ENCODE measurements at regions not wholly inside any gene's neighbourhood (a gene's known extent, or its start where the extent isn't known, plus 50 kb on each side); places are given as distances from the start of the nearest gene placed in this dataset.

DNA sequence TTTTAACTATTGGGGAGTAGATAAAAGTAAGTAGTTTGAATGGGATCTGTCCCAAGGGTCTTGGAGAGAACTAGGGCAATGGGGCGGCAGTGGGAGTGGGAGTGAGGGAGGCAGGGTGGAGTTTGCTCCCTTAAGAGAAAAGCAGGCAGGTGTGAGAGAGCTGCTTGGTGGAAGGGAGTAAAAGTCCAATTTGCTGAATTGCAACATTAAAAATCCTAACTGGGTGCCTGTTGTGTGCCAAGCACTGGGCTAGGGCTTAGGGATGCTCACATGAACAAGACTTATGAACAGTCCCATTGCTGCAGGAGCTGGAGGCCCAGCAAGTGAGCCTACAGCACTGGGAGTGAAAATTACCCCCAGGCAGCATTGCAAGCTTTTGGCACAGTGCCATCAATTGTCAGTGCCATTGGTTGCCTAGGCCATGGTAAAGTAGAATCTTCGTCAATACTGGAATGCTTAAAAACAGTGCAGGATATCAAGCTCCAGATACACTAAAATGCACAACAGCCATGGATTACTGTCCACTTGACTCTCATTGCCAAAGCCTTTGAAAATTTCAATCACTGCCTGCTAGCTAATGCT is 277.7 kb upstream of the JARID2 start:
- DNase-seq = no peak

DNA sequence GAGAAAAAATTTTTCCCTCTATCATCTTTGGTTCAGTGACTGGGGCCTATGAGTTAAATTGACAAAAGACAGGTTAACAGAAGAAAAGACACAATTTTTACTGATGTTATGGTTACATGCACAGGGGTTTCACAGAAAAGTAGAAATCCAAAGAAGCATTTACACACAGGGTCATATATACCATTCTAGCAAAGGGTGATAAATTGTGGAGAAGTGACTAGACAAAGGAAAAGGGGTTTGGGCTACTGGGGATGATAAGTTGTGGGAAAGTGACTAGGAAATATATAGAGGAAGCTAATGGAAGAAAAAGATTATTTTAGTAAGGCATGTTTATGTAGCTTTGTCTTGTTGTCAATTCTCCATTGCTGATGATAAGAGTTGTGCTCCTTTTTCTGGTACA is 276.7 kb upstream of the JARID2 start:
- DNase-seq = no peak

DNA sequence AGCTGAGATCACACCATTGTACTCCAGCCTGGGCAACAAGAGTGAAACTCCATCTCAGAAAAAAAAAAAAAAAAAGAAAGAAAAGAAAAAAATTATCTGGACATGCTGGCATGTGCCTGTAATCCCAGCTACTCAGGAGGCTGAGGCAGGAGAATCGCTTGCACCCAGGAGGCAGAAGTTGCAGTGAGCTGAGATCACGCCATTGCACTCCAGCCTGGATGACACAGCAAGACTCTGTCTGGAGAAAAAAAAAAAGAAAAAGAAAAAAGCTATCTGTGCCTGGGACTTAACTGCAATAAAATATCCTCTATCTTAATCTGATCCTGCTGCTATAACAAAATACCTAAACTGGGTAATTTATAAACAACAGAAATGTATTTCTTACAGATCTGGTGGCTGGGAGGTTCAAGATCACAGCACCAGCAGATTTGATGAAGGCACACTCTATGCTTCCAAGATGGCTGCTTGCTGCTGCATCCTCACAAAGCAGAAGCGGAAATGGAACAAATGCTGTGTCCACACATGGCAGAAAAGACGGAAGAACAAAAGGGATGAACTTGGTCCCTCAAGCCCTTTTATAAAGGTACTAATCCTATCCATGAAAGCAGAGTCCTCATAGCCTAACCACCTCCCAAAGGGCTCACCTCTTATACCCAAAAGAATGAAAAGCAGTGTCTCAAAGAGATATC is 273.3 kb upstream of the JARID2 start:
- no peak for DNase-seq

DNA sequence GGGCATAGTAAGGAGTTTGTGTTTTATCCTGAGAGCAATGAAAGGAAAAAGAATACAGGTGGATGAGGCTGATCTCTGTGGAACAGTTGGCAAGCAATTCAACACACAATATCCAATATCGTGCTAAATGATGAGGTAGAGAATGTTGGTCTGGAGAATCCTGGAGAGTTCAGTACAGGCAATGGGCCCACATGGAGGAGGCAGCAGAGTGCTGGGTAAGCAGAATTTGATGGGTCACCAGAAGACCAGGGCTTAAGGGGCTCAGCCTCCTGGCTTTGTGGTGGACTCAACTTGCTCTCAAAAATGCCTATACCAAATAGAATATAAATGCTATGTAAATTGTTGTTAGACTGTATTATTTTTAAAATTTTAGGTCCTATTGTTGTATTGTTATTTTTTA is 271.5 kb upstream of the JARID2 start:
- no peak for DNase-seq

DNA sequence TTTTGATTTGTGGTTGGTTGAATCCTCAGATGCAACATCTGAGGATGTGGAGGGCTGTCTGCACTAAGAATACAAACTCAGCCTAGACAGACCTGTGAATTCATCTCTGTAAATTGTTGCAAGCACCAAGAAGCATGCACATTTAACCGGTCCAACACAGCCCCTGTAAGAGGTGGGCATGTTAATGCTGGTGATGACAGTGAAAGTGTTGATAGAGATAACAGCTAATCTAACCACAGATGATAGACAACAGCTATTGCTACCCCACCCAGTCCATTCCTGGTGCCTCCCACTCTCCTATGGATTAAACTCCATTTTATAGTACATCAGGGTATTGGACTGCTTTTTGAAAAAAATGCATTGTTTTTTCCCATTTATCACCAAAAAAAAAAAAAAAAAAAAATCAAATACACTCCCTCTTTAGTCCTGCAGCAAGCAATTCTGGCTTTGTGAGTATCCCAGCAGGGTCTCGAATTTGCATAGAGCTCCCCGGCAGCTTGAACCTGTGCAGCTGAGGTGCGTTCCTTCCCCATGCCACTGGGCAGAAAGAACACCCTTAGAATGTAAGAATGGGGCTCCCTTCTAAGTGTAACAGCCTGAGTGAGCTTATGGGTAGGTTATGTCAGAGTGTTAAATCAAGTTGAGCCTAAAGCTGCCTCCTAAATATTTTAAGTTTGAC is 270.9 kb upstream of the JARID2 start:
- no peak for DNase-seq

DNA sequence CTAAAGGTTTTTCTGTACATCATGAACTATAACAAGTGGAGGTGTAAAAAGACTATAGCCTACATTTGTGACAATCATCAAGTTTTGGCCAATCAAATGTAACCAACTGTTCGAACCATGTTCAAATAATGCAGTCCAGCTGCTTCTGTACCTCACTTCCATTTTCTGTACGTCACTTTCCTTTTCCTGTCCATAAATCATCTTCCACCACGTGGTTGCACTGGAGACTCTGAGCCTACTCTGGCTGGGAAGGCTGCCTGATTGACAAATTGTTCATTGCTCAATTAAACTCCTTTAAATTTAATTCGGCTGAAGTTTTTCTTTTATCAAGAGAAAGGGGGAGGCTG is 270.4 kb upstream of the JARID2 start:
- peak; percentile 84 for DNase-seq

DNA sequence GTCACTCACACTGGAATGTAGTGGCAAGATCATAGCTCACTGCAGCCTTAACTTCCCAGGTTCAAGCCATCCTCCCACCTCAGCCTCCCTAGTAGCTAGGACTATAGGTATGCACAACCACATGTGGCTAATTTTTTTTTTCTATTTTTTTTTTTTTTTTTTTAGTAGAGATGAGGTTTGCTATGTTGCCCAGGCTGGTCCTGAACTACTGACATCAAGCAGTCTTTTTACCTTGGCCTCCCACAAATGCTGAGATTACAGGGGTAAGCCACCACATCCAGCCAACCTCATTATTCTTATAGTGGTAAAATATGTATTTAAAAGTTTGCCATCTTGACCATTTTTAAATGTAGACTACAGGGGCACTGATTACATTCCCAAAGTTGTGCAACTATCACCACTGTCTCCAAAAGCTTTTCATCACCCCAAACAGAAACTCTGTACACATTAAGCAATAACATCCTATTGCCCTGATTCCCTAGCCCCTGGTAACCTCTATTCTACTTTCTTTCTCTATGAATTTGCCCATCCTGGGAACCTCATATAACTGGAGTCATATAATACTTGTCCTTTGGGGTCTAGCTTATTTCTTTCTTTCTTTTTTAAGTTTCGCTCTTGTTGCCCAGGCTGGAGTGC is 268.0 kb upstream of the JARID2 start:
- DNase-seq = peak; percentile 30

DNA sequence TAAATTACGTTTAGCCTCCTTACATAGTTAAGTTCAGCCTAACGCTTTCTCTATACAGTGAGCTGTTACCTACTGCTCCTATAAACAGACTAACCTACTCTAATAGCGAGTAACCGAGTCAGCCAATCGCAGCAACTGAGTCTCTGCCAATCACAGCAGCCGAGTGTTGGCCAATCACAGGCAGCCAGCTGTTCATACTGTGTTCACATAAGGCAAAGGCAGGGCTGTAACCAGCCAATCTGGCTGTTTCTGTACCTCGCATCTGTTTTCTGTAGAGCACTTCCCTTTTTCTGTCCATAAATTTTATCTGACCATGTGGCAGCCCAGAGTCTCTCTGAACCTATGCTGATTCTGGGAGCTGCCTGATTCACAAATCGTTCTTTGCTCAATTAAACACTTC is 263.9 kb upstream of the JARID2 start:
- DNase-seq = peak; percentile 92

DNA sequence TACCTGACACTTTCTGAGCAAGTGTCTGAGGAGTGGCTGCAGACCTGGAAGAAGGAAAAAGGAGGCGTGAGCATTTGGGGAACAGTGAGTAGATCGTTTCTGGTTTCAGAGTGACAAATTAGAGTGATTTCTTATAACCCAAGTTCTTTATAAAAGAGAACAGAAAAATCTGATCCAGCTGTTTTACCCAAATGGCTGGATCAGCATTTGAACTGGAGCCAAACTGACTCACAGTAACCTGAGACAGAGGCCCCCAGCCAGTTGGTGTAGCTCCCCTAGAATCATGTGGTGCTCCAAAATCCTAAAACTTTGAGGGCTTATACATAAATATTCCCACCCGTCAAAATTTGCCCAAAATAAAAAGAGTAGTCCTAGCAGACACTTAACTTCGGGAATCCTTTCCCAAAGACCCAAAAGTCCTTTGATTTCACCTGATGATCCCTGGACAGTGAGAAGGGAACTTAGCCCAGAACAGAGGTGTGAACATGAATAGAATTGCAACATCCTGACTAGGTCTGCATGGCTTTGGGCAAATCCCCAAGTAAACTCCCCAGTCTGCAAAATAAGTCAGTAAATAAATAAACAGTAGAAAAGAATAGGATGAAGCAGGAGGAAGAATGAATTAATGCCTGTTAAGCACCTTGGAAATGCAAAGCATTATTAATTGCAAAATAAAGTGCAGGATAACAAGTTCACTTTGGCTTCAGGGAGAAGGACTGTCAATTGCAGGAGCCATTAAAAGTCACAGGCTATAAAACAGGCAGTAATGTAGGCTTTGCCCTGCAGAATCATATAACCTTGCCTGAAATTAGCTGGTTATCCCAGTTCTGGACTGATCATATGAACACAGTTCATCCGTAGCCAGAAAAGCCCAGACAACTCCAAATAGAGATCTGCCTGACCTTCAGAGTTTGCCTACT is 262.0 kb upstream of the JARID2 start:
- peak; percentile 6 for DNase-seq

DNA sequence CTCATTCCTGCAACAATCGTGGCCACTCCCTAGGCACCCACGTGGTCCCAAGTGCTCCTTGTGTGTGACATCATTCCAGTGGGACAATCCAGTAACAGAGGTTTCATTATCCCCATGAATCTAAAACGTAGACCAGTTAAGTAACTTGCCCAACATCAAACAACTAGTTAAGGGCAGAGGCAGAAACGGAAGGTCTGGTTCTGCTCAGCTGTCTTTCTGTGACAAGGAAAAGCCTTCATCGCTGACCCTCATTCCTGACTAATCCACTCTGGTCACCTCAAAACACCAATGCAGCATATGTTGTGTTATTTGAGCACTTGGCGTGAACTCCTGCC is 261.4 kb upstream of the JARID2 start:
- DNase-seq = no peak

DNA sequence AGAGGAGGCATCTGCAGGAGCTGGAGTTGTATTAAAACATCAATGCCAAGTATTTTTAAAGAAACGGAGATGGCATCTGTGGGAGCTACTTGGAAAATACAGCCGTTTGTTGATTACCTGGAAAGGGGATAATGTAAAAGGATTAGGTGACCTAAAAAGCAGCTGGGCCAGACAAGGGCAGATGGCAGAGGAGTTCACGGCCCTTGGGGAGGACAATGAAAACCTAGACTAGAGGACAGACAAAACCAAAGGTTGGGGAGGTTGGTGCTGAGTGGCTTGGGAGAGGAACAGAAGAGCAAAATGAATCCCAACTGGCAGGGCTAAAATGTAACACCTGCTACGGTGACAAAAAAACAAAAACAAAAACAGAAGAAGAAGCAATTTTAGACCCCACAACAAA is 260.5 kb upstream of the JARID2 start:
- no peak for DNase-seq

DNA sequence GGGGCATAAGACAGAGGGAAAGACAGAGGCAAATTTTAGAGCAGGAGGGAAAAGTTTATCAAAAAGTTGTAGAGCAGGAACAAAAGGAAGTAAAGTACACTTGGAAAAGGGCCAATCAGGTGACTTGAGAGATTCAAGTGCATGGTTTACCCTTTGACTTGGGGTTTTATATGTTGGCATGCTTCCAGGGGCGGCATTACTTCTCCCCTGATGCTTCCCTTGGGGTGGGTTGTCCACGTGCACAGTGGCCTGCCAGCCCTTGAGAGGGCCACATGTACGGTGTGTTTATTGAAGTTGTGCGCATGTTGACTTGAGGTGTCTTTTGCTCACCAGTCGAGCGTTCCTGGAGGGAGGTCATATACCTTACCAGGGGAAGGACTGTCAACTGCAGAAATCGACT is 259.5 kb upstream of the JARID2 start:
- no peak for DNase-seq

DNA sequence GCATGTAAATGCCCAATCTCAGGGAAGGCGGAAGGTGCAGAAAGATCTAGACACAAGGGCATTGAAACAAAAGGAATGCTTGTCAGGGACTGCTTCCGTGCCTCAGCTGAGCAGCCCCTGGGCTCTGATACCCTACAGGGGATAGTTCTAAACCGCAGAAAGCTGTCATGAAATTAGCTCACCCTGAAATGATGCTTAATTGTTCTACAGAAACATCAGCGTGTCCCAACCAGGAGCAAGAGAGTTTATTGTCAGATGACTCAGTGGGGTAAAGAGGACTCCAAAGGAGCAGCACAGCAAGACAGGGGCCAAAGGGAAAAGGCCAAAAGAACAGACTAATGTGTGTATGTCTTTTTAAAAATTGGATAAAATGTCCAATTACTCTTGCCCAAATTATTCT is 258.4 kb upstream of the JARID2 start:
- no peak for DNase-seq

DNA sequence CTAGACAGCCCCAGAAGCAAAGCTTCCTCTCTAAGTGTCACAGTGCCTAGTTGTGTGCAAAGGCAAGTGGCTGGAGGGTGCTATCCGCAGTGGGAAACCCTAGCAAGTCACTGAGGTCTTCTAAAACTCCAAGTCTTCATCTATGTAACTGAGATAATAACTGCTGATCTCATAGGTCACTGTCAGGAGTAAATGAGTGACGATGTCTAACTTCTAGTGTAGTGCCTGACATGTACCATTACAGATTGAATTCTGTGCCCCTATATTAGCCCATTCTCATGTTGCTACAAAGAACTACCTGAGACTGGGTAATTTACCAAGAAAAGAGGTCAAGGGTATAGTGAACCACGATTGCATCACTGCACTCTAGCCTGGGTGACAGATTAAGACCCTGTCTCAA is 253.5 kb upstream of the JARID2 start:
- DNase-seq = no peak

DNA sequence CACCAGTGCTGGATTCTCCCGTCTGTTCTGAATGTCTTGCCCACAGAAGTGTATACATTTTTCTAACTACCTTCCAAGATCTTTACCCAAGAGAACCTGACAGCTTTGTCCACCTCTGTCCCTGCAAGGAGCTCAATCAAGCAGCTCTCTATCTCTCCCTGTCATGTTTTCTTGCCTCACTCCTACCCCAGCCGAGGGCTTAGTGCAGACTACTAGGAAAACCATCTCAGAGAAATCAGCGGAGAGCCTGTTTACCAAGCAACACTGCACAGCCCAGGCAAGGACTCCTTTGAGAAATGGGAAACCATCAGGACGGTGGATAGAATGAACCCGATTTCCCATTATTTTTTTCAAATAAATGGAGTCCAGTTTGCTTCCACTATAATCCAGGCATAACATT is 250.7 kb upstream of the JARID2 start:
- no peak for DNase-seq

DNA sequence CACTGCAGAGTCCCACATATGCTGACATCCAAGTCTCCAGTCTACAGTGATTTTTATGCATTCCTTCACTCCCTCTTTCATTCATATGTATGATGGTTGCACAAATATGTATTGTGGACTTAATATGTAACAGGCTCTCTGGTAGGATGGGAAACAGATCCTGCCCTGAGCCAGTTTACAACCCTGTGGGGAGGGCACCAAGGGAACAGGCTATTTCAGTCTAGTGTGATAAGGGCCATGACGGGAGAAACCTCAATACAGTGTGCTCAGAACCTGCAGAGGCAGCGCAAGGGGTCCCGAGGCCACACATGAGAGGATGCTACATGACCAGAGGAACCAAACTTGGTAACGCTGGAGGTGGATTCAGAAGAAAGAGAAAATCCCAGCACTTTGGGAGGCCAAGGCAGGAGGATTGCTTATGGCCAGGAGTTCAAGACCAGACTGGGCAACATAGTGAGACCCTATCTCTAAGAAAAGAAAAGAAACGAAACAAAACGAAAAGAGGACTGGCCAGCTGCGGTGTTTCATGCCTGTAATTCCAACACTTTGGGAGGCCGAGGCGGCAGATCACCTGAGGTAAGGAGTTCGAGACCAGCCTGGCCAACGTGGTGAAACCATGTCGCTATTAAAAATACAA is 249.8 kb upstream of the JARID2 start:
- DNase-seq = no peak

DNA sequence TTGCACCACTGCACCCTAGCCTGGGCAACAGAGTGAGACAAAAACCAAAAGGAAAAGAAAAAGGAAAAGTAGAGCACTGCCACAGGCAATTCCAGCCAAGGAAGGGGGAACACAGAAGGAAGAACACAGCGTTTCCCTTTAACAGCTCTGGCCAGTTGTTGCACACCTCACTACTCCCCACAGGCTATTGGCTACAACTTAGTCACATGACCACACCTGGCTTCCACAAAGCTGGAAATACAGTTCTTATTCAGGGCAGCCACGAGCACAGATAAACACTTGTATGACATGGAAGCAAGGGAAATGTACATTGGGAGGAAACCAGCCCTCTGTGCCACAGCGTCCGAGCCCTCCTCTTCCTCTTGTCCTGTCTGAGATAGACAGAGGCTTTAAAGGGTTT is 249.0 kb upstream of the JARID2 start:
- no peak for DNase-seq

DNA sequence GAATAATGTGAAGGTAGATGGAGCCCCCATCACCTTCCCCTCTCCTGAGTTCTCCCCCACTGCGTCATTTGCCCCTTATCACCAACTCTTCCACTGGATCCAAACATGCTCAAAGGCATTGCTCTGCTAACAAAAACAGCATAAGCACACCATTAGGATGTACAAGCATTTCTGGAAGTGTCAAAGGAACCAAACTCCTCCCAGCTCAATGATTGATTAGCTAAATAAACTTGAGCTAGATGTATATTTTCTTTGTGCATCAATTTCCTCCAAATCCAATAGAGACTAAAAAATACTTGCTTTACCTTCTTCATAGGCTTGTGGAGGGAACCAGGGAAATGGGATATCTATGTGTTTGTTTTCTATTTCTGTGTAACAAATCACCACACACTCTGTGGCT is 248.4 kb upstream of the JARID2 start:
- no peak for DNase-seq

DNA sequence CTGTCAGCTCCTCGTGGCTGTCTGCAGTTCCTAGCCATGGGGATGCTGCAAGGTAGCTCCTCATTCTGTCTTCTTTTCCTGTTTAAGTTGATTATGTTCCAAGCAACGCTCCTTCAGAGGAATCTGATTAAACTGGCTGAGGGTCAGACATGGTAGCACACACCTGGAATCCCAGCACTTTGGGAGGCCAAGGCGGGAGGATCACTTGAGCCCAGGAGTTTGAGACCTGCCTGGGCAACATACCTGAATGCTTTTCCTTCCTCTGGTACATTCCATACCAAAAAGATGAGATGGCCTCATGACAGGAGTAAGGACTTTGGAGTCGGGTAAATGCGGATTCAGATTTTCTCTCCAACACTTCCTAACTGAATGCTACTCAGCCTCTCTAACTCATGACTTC is 246.8 kb upstream of the JARID2 start:
- DNase-seq = no peak

DNA sequence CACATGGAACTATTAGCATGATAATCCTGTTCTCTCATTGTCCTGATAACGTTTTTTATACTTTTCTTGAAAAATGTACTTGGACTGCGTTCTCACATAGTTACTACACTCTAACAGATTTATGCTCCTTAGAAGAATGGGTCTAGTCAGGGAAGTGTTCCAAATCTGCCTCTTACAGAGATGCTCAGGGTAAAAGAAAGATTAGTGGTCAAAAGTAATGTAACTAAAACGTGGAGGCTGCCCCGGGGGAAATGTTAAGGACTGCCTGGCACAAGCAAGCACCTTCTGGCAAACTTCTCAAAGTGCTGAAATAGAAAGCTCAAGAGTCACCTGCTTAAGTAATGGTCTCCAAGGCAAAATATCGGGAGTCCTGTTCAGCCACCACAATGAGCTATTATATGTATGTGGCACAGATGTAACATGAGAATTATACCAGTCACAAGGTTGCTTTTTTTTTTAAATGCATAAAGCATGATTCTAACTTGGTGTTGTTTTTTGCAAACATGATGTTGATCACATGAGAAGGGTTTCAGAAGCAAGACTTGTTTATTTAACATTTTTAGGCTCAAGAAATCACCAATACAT is 244.5 kb upstream of the JARID2 start:
- no peak for DNase-seq

DNA sequence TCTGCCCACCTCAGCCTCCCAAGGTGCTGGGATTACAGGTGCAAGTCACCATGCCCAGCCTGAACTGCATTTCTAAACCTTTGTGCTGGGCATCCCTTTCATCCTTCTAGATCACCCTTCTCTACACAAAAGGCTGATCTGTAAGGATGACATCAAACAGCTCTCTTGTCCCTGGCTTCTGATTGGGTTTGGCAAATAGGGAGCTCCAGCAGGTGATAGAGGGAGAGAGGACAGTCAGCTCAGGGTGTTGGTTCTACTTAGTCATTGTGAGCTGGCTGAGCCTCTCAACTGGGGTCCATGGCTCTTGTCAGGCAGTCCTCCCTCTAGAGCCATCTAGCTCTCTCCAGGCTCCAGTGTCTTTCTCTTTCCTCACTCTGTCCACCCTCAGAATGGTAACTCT is 237.6 kb upstream of the JARID2 start:
- no peak for DNase-seq

DNA sequence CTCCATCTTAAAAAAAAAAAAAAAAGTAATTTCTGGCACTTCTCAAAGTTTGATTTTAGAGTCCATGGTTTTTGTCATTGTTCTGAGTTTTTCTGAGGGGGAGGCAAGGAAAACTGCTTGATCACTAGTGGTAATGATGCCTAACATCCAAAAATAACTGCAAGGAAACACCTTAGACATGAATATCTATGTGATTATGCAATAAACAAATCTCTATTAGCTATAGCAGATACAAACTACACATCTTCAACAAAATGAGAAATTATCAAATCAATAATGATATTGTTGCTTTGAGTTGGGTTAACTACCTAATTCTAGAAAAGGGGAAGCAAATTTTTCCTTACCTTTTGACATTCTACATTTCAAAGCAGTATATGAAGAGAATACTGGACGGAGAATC is 230.9 kb upstream of the JARID2 start:
- DNase-seq = no peak
